Astrocyte (in vitro differentiated cells and primary cell): ENCODE measurements at regions not wholly inside any gene's neighbourhood (a gene's known extent, or its start where the extent isn't known, plus 50 kb on each side); places are given as distances from the start of the nearest gene placed in this dataset.
"Not testable (repeated sequence)": the region's sequence is repeated elsewhere in the genome, so short reads cannot be mapped to it uniquely, and the experiment has no call there.

Source experiments
- CTCF ChIP-seq: IDR thresholded peaks from 2 replicates; pipeline ENCODE4 v1.5.1; 2011; ENCODE audit warnings: low read depth, mild to moderate bottlenecking, inconsistent platforms, low read length, moderate library complexity; ENCODE audit not compliant: insufficient read depth
- EZH2 ChIP-seq: IDR thresholded peaks from 2 replicates; pipeline ENCODE4 v1.6.1; 2012; ENCODE audit warnings: mild to moderate bottlenecking, low read length, inconsistent platforms; ENCODE audit not compliant: insufficient read depth

GRCh38 chr15:77926789-77927188 lies 150.7 kb downstream of the TBC1D2B start:
- TF ChIP-seq CTCF, EZH2: not testable (repeated sequence)
